ENCODE measurements at regions not wholly inside any gene's neighbourhood (a gene's known extent, or its start where the extent isn't known, plus 50 kb on each side); places are given as distances from the start of the nearest gene placed in this dataset.
"Not testable (repeated sequence)": the region's sequence is repeated elsewhere in the genome, so short reads cannot be mapped to it uniquely, and the experiment has no call there.

GRCh38 chr16:88161191-88161590 lies 210.0 kb downstream of the BANP start:
- peak overlapping the region; percentile 69 for H3K9ac ChIP-seq (ENCODE audit: low read length)
- not testable (repeated sequence) for H3K79me1 ChIP-seq (replicated peaks; ENCODE audit: low read length, poor library complexity, severe bottlenecking); H4K91ac ChIP-seq (ENCODE audit: low read length); DNase-seq; H2AFZ ChIP-seq (ENCODE audit: low read depth, low read length); H2BK15ac ChIP-seq (ENCODE audit: low read depth, poor library complexity, severe bottlenecking); H3K27ac ChIP-seq (ENCODE audit: low read length, poor library complexity, severe bottlenecking); H2BK12ac ChIP-seq (ENCODE audit: low read length in 2 of 2); H3K27me3 ChIP-seq (ENCODE audit: control insufficient read depth in 1 of 2, insufficient read depth in 1 of 2, low read length in 2 of 2); H3K36me3 ChIP-seq (ENCODE audit: control insufficient read depth in 1 of 2, insufficient read depth in 2 of 2, low read depth in 1 of 2, low read length in 2 of 2); H3K4me1 ChIP-seq (ENCODE audit: control insufficient read depth, insufficient read depth, low read depth, low read length); H2AK5ac ChIP-seq (ENCODE audit: low read length, severe bottlenecking); H2BK5ac ChIP-seq (ENCODE audit: low read depth, low read length, poor library complexity, severe bottlenecking); H3K14ac ChIP-seq (ENCODE audit: low read length in 2 of 2); H3K4ac ChIP-seq (ENCODE audit: low read depth in 1 of 2, low read length in 2 of 2); H3K18ac ChIP-seq (ENCODE audit: low read depth in 1 of 2, low read length in 2 of 2); H3K4me2 ChIP-seq (ENCODE audit: low read length, poor library complexity, severe bottlenecking); H2BK120ac ChIP-seq (ENCODE audit: low read depth, low read length); H4K8ac ChIP-seq (ENCODE audit: low read length); H3K9me3 ChIP-seq (ENCODE audit: control insufficient read depth, low read length); H3K23ac ChIP-seq (ENCODE audit: low read length in 2 of 2)
- peak overlapping the region in 1 of 2 experiments; percentile 61 for H3K4me3 ChIP-seq (ENCODE audit: insufficient read depth in 1 of 2, low read depth in 1 of 2, low read length in 2 of 2)
- 93% methylated on average over 13 of the region's 13 CpGs for WGBS

- not testable (repeated sequence) for H3K27ac ChIP-seq (ENCODE audit: low read length, poor library complexity, severe bottlenecking); H2BK120ac ChIP-seq (ENCODE audit: low read depth, low read length); H3K14ac ChIP-seq (ENCODE audit: low read length in 2 of 2); H3K4me2 ChIP-seq (ENCODE audit: low read length, poor library complexity, severe bottlenecking); H3K4me1 ChIP-seq (ENCODE audit: control insufficient read depth, insufficient read depth, low read depth, low read length); H3K36me3 ChIP-seq (ENCODE audit: control insufficient read depth in 1 of 2, insufficient read depth in 2 of 2, low read depth in 1 of 2, low read length in 2 of 2); H4K91ac ChIP-seq (ENCODE audit: low read length); DNase-seq; H3K9me3 ChIP-seq (ENCODE audit: control insufficient read depth, low read length); H4K8ac ChIP-seq (ENCODE audit: low read length); H2AK5ac ChIP-seq (ENCODE audit: low read length, severe bottlenecking); H3K79me1 ChIP-seq (replicated peaks; ENCODE audit: low read length, poor library complexity, severe bottlenecking); H2BK12ac ChIP-seq (ENCODE audit: low read length in 2 of 2); H2AFZ ChIP-seq (ENCODE audit: low read depth, low read length); H2BK15ac ChIP-seq (ENCODE audit: low read depth, poor library complexity, severe bottlenecking); H3K27me3 ChIP-seq (ENCODE audit: control insufficient read depth in 1 of 2, insufficient read depth in 1 of 2, low read length in 2 of 2); H3K4ac ChIP-seq (ENCODE audit: low read depth in 1 of 2, low read length in 2 of 2); H3K23ac ChIP-seq (ENCODE audit: low read length in 2 of 2); H3K18ac ChIP-seq (ENCODE audit: low read depth in 1 of 2, low read length in 2 of 2); H2BK5ac ChIP-seq (ENCODE audit: low read depth, low read length, poor library complexity, severe bottlenecking)
- peak overlapping the region; percentile 69 for H3K9ac ChIP-seq (ENCODE audit: low read length)
- H3K4me3 ChIP-seq (ENCODE audit: insufficient read depth in 1 of 2, low read depth in 1 of 2, low read length in 2 of 2): peak overlapping the region in 1 of 2 experiments; percentile 61
- 95% methylated on average over 7 of the region's 10 CpGs for WGBS
Observed at GRCh38 chr16:88161623-88162275, 210.5 kb downstream of the BANP start.

- not testable (repeated sequence) for H3K14ac ChIP-seq (ENCODE audit: low read length in 2 of 2); H3K4me1 ChIP-seq (ENCODE audit: control insufficient read depth, insufficient read depth, low read depth, low read length); H2BK12ac ChIP-seq (ENCODE audit: low read length in 2 of 2); H4K91ac ChIP-seq (ENCODE audit: low read length); H2AK5ac ChIP-seq (ENCODE audit: low read length, severe bottlenecking); H3K18ac ChIP-seq (ENCODE audit: low read depth in 1 of 2, low read length in 2 of 2); H3K23ac ChIP-seq (ENCODE audit: low read length in 2 of 2); H3K9ac ChIP-seq (ENCODE audit: low read length); H2AFZ ChIP-seq (ENCODE audit: low read depth, low read length); H2BK120ac ChIP-seq (ENCODE audit: low read depth, low read length); H3K4ac ChIP-seq (ENCODE audit: low read depth in 1 of 2, low read length in 2 of 2); H3K4me3 ChIP-seq (ENCODE audit: insufficient read depth in 1 of 2, low read depth in 1 of 2, low read length in 2 of 2); H2BK15ac ChIP-seq (ENCODE audit: low read depth, poor library complexity, severe bottlenecking); H3K27me3 ChIP-seq (ENCODE audit: control insufficient read depth in 1 of 2, insufficient read depth in 1 of 2, low read length in 2 of 2); H3K79me1 ChIP-seq (replicated peaks; ENCODE audit: low read length, poor library complexity, severe bottlenecking); DNase-seq; H4K8ac ChIP-seq (ENCODE audit: low read length); H3K4me2 ChIP-seq (ENCODE audit: low read length, poor library complexity, severe bottlenecking); H2BK5ac ChIP-seq (ENCODE audit: low read depth, low read length, poor library complexity, severe bottlenecking); H3K36me3 ChIP-seq (ENCODE audit: control insufficient read depth in 1 of 2, insufficient read depth in 2 of 2, low read depth in 1 of 2, low read length in 2 of 2); H3K9me3 ChIP-seq (ENCODE audit: control insufficient read depth, low read length); H3K27ac ChIP-seq (ENCODE audit: low read length, poor library complexity, severe bottlenecking)
- WGBS: 92% methylated on average over 1 of the region's 2 CpGs
Observed at GRCh38 chr16:88162778-88163177, 211.5 kb downstream of the BANP start.

- not testable (repeated sequence) for H2AK5ac ChIP-seq (ENCODE audit: low read length, severe bottlenecking); H3K79me1 ChIP-seq (replicated peaks; ENCODE audit: low read length, poor library complexity, severe bottlenecking); H3K36me3 ChIP-seq (ENCODE audit: control insufficient read depth in 1 of 2, insufficient read depth in 2 of 2, low read depth in 1 of 2, low read length in 2 of 2); H3K18ac ChIP-seq (ENCODE audit: low read depth in 1 of 2, low read length in 2 of 2); H3K9ac ChIP-seq (ENCODE audit: low read length); H3K9me3 ChIP-seq (ENCODE audit: control insufficient read depth, low read length); H3K4me1 ChIP-seq (ENCODE audit: control insufficient read depth, insufficient read depth, low read depth, low read length); H3K27ac ChIP-seq (ENCODE audit: low read length, poor library complexity, severe bottlenecking); H2BK120ac ChIP-seq (ENCODE audit: low read depth, low read length); H3K4me2 ChIP-seq (ENCODE audit: low read length, poor library complexity, severe bottlenecking); H3K4ac ChIP-seq (ENCODE audit: low read depth in 1 of 2, low read length in 2 of 2); H3K27me3 ChIP-seq (ENCODE audit: control insufficient read depth in 1 of 2, insufficient read depth in 1 of 2, low read length in 2 of 2); H2BK5ac ChIP-seq (ENCODE audit: low read depth, low read length, poor library complexity, severe bottlenecking); H2AFZ ChIP-seq (ENCODE audit: low read depth, low read length); H2BK15ac ChIP-seq (ENCODE audit: low read depth, poor library complexity, severe bottlenecking); H4K8ac ChIP-seq (ENCODE audit: low read length); DNase-seq; H3K23ac ChIP-seq (ENCODE audit: low read length in 2 of 2); H3K4me3 ChIP-seq (ENCODE audit: insufficient read depth in 1 of 2, low read depth in 1 of 2, low read length in 2 of 2); H2BK12ac ChIP-seq (ENCODE audit: low read length in 2 of 2); H3K14ac ChIP-seq (ENCODE audit: low read length in 2 of 2); H4K91ac ChIP-seq (ENCODE audit: low read length)
- 80% methylated on average over 12 of the region's 12 CpGs for WGBS
Observed at GRCh38 chr16:88164196-88165039, 213.2 kb downstream of the BANP start.
